ENCODE measurements at regions not wholly inside any gene's neighbourhood (a gene's known extent, or its start where the extent isn't known, plus 50 kb on each side); places are given as distances from the start of the nearest gene placed in this dataset.

- H3K9me3 ChIP-seq: no peaks in the 10 kb centered on the region
- no peak for TF ChIP-seq CTCF (IDR thresholded peaks at IDR 0.05)
- H3K27ac ChIP-seq: no peak overlapping the region
- intact Hi-C loops (cut with DNase I; ENCODE audit: low total_unique reads): no loop called here
- H3K27me3 ChIP-seq: no peaks in the 10 kb centered on the region
- H3K36me3 ChIP-seq: no peaks in the 10 kb centered on the region
- H3K4me3 ChIP-seq: no peak overlapping the region
- H3K4me1 ChIP-seq: peaks cover 0 to 10% (median 0%) of the 10 kb centered on the region in 4 donors
- DNase-seq: peak in 1 of 2 donors; percentile 35
These were observed 103.8 kb upstream of the AKR1E2 start for GRCh38 chr10:4721999-4722753.

- intact Hi-C loops (cut with DNase I; ENCODE audit: low total_unique reads): no loop called here
- TF ChIP-seq CTCF (IDR thresholded peaks at IDR 0.05): no peak
- Histone ChIP-seq H3K27me3 (no peaks in the 10 kb centered on the region), H3K27ac (no peak overlapping the region), H3K9me3 (no peaks in the 10 kb centered on the region), H3K4me3 (no peak overlapping the region), H3K4me1 (peaks cover 0 to 3% (median 0%) of the 10 kb centered on the region in 4 donors), H3K36me3 (no peaks in the 10 kb centered on the region)
- no peak for DNase-seq
These were observed 105.5 kb upstream of the AKR1E2 start for GRCh38 chr10:4720463-4720862.

- no peaks in the 10 kb centered on the region for H3K36me3 ChIP-seq
- H3K27me3 ChIP-seq: no peaks in the 10 kb centered on the region
- H3K4me1 ChIP-seq: no peaks in the 10 kb centered on the region
- H3K27ac ChIP-seq: no peak overlapping the region
- H3K9me3 ChIP-seq: no peaks in the 10 kb centered on the region
- H3K4me3 ChIP-seq: no peak overlapping the region
- TF ChIP-seq CTCF (IDR thresholded peaks at IDR 0.05): no peak
- intact Hi-C loops (cut with DNase I; ENCODE audit: low total_unique reads): no loop called here
- no peak for DNase-seq
These were observed 106.3 kb upstream of the AKR1E2 start for GRCh38 chr10:4719671-4720070.

GRCh38 chr10:4719036-4719435, 107.0 kb upstream of the AKR1E2 start:
- no peak overlapping the region for H3K4me3 ChIP-seq
- intact Hi-C loops (cut with DNase I; ENCODE audit: low total_unique reads): no loop called here
- no peaks in the 10 kb centered on the region for H3K27me3 ChIP-seq
- no peaks in the 10 kb centered on the region for H3K9me3 ChIP-seq
- no peak overlapping the region for H3K27ac ChIP-seq
- no peak for TF ChIP-seq CTCF (IDR thresholded peaks at IDR 0.05)
- no peak for DNase-seq
- no peaks in the 10 kb centered on the region for H3K4me1 ChIP-seq
- no peaks in the 10 kb centered on the region for H3K36me3 ChIP-seq

- Histone ChIP-seq H3K4me3 (no peak overlapping the region), H3K27ac (no peak overlapping the region), H3K36me3 (no peaks in the 10 kb centered on the region), H3K27me3 (no peaks in the 10 kb centered on the region), H3K4me1 (no peaks in the 10 kb centered on the region), H3K9me3 (no peaks in the 10 kb centered on the region)
- no peak for DNase-seq
- intact Hi-C loops (cut with DNase I; ENCODE audit: low total_unique reads): no loop called here
- no peak for TF ChIP-seq CTCF (IDR thresholded peaks at IDR 0.05)
These were observed 107.5 kb upstream of the AKR1E2 start for GRCh38 chr10:4718544-4718943.
